HEK293T (cell line): ENCODE measurements at regions not wholly inside any gene's neighbourhood (a gene's known extent, or its start where the extent isn't known, plus 50 kb on each side); places are given as distances from the start of the nearest gene placed in this dataset.

ENCODE experiments used
- CTCF ChIA-PET: fragments of 350-600 bp; formaldehyde crosslinking; extraction: SDS; loops from one replicate; lab custom pipeline; 2021; ENCODE audit warnings: antibody characterized with exemption, inconsistent platforms; lab: Yijun Ruan, JAX
- POLR2A ChIA-PET: fragments of 350-600 bp; formaldehyde crosslinking; extraction: SDS; loops from one replicate; lab custom pipeline; 2020; ENCODE audit warnings: antibody characterized with exemption, inconsistent platforms; lab: Yijun Ruan, JAX
- DNase-seq: peaks from one replicate; pipeline ENCODE4 v3.0.0; 2012; ENCODE audit warnings: mixed read lengths; ENCODE audit errors: extremely low spot score
- ARNT ChIP-seq: fragments of 450-650 bp; IDR thresholded peaks from 2 replicates; pipeline ENCODE4 v1.6.1; 2017; ENCODE audit warnings: mild to moderate bottlenecking
- BHLHE40 ChIP-seq: fragments of 450-650 bp; IDR thresholded peaks from 2 replicates; pipeline ENCODE4 v1.6.1; 2016; ENCODE audit warnings: mild to moderate bottlenecking, moderate library complexity, borderline replicate concordance
- CTBP1 ChIP-seq: fragments of 450-650 bp; IDR thresholded peaks from 2 replicates; pipeline ENCODE4 v1.6.1; 2016; ENCODE audit warnings: borderline replicate concordance
- ELF4 ChIP-seq: fragments of 450-650 bp; IDR thresholded peaks from 2 replicates; pipeline ENCODE4 v1.6.1; 2017; ENCODE audit warnings: antibody characterized with exemption
- FOXA1 ChIP-seq: fragments of 450-650 bp; IDR thresholded peaks from 2 replicates; pipeline ENCODE4 v1.6.1; 2016; ENCODE audit warnings: mild to moderate bottlenecking
- FOXK2 ChIP-seq: fragments of 450-650 bp; IDR thresholded peaks from 2 replicates; pipeline ENCODE4 v1.6.1; 2016; ENCODE audit warnings: mild to moderate bottlenecking
- FOXM1 ChIP-seq: fragments of 450-650 bp; IDR thresholded peaks from 2 replicates; pipeline ENCODE4 v1.6.1; 2017; ENCODE audit warnings: mild to moderate bottlenecking, borderline replicate concordance
- HDGF ChIP-seq: fragments of 450-650 bp; IDR thresholded peaks from 2 replicates; pipeline ENCODE4 v1.6.1; 2017; ENCODE audit warnings: antibody characterized with exemption, borderline replicate concordance
- L3MBTL2 ChIP-seq: fragments of 450-650 bp; conservative IDR thresholded peaks from 2 replicates; pipeline ENCODE4 v1.6.1; 2016; ENCODE audit warnings: mild to moderate bottlenecking
- LEF1 ChIP-seq: fragments of 450-650 bp; IDR thresholded peaks from 2 replicates; pipeline ENCODE4 v1.6.1; 2017; ENCODE audit warnings: mild to moderate bottlenecking, borderline replicate concordance
- NFRKB ChIP-seq: fragments of 450-650 bp; IDR thresholded peaks from 2 replicates; pipeline ENCODE4 v1.6.1; 2016; ENCODE audit warnings: mild to moderate bottlenecking, moderate library complexity
- PKNOX1 ChIP-seq: fragments of 450-650 bp; IDR thresholded peaks from 2 replicates; pipeline ENCODE4 v1.6.1; 2016
- SP1 ChIP-seq: fragments of 450-650 bp; IDR thresholded peaks from 2 replicates; pipeline ENCODE4 v1.6.1; 2017
- SUZ12 ChIP-seq: fragments of 450-650 bp; IDR thresholded peaks from 2 replicates; pipeline ENCODE4 v1.6.1; 2016; ENCODE audit warnings: mild to moderate bottlenecking
- TARDBP ChIP-seq: fragments of 450-650 bp; IDR thresholded peaks from 2 replicates; pipeline ENCODE4 v1.6.1; 2016
- ZNF384 ChIP-seq: fragments of 450-650 bp; IDR thresholded peaks from 2 replicates; pipeline ENCODE4 v1.6.1; 2016

- CTCF ChIA-PET, result no interaction called here
- TF ChIP-seq SUZ12 (no peak), ARNT (no peak), LEF1 (no peak), FOXA1 (no peak), L3MBTL2 (no peak), PKNOX1 (no peak), BHLHE40 (no peak), NFRKB (no peak), CTBP1 (no peak), HDGF (no peak), TARDBP (no peak), ELF4 (no peak), FOXK2 (no peak)
- POLR2A ChIA-PET, result no interaction called here
- DNase-seq, result no peak
These were observed 245.4 kb downstream of the EFCAB11 start for GRCh38 chr14:89708982-89709625.

GRCh38 chr14:89707086-89707485 lies 247.4 kb downstream of the EFCAB11 start:
- DNase-seq, result no peak
- CTCF ChIA-PET, result no interaction called here
- TF ChIP-seq BHLHE40 (no peak), ZNF384 (no peak), NFRKB (no peak), HDGF (no peak), FOXM1 (no peak), SP1 (no peak), FOXA1 (no peak), ELF4 (no peak), PKNOX1 (no peak), SUZ12 (no peak), LEF1 (no peak), CTBP1 (no peak), FOXK2 (no peak), ARNT (no peak), TARDBP (no peak)
- POLR2A ChIA-PET, result no interaction called here

- CTCF ChIA-PET, result no interaction called here
- DNase-seq, result no peak
- POLR2A ChIA-PET, result no interaction called here
- TF ChIP-seq SUZ12, result no peak
- TF ChIP-seq ZNF384, result no peak
- no peak for TF ChIP-seq FOXK2
- no peak for TF ChIP-seq BHLHE40
- no peak for TF ChIP-seq L3MBTL2
- TF ChIP-seq FOXA1, result no peak
- no peak for TF ChIP-seq ARNT
- TF ChIP-seq SP1, result no peak
- TF ChIP-seq TARDBP, result no peak
- TF ChIP-seq CTBP1, result no peak
- no peak for TF ChIP-seq LEF1
- TF ChIP-seq FOXM1, result no peak
- no peak for TF ChIP-seq PKNOX1
- no peak for TF ChIP-seq HDGF
These were observed 251.7 kb downstream of the EFCAB11 start for GRCh38 chr14:89702876-89703200.

- DNase-seq, result no peak
- ChIA-PET CTCF (no interaction called here), POLR2A (no interaction called here)
- TF ChIP-seq PKNOX1 (no peak), L3MBTL2 (peak; percentile 51; the same call in 1 of the 2 replicates), ARNT (no peak)
These were observed 252.3 kb downstream of the EFCAB11 start for GRCh38 chr14:89702073-89702875.

- CTCF ChIA-PET, result no interaction called here
- peak; percentile 92 for DNase-seq
- TF ChIP-seq FOXM1 (peak; percentile 67), L3MBTL2 (peak; percentile 95), SUZ12 (no peak), BHLHE40 (no peak), LEF1 (no peak)
- POLR2A ChIA-PET, result no interaction called here
These were observed 253.1 kb downstream of the EFCAB11 start for GRCh38 chr14:89701211-89702043.

- no peak for TF ChIP-seq FOXA1
- no peak for TF ChIP-seq SUZ12
- TF ChIP-seq CTBP1, result no peak
- TF ChIP-seq TARDBP, result no peak
- no peak for TF ChIP-seq L3MBTL2
- DNase-seq, result no peak
- ChIA-PET POLR2A (no interaction called here), CTCF (interaction anchor here (0.8 kb wide), 1 partner anchor 10 kb away, joined by 3 read pairs; no protein-coding TSS in a partner anchor)
These were observed 253.7 kb downstream of the EFCAB11 start for GRCh38 chr14:89700801-89701200.
